PC-3 (cell line): ENCODE measurements at regions not wholly inside any gene's neighbourhood (a gene's known extent, or its start where the extent isn't known, plus 50 kb on each side); places are given as distances from the start of the nearest gene placed in this dataset.

Experiments
- EZH2 ChIP-seq: fragments of 300-600 bp; sonication (generic); IDR thresholded peaks from one replicate; pipeline ENCODE4 v1.6.1; 2017; ENCODE audit warnings: antibody characterized with exemption, mild to moderate bottlenecking, low read length; ENCODE audit not compliant: unreplicated experiment
- EZH2phosphoT487 ChIP-seq: fragments of 300-600 bp; sonication (generic); IDR thresholded peaks from 2 replicates; pipeline ENCODE4 v1.6.1; 2018; ENCODE audit warnings: mild to moderate bottlenecking, antibody characterized with exemption, low read length, borderline replicate concordance
- TF ChIP-seq, protein P1 (sequence below): fragments of 300-600 bp; sonication (generic); conservative IDR thresholded peaks from 2 replicates; pipeline ENCODE4 v1.5.1; 2017; ENCODE audit warnings: antibody characterized with exemption, low read depth, mild to moderate bottlenecking, low read length

- TF ChIP-seq, protein P1, sequence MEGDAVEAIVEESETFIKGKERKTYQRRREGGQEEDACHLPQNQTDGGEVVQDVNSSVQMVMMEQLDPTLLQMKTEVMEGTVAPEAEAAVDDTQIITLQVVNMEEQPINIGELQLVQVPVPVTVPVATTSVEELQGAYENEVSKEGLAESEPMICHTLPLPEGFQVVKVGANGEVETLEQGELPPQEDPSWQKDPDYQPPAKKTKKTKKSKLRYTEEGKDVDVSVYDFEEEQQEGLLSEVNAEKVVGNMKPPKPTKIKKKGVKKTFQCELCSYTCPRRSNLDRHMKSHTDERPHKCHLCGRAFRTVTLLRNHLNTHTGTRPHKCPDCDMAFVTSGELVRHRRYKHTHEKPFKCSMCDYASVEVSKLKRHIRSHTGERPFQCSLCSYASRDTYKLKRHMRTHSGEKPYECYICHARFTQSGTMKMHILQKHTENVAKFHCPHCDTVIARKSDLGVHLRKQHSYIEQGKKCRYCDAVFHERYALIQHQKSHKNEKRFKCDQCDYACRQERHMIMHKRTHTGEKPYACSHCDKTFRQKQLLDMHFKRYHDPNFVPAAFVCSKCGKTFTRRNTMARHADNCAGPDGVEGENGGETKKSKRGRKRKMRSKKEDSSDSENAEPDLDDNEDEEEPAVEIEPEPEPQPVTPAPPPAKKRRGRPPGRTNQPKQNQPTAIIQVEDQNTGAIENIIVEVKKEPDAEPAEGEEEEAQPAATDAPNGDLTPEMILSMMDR = no peak
- TF ChIP-seq EZH2 (no peak), EZH2phosphoT487 (no peak)
These were observed 56.6 kb upstream of the NOL4 start for GRCh38 chr18:34281290-34281689.
